Activated CD8-positive, alpha-beta memory T cell treated with anti-CD3 and anti-CD28 coated beads for 48 hours (primary cell): ENCODE measurements at regions not wholly inside any gene's neighbourhood (a gene's known extent, or its start where the extent isn't known, plus 50 kb on each side); places are given as distances from the start of the nearest gene placed in this dataset.

Source experiments
- DNase-seq, 3 experiments: peaks; one replicate each; pipeline ENCODE4 v3.0.0-alpha.2; 2020; ENCODE audit warnings: low read depth in 2 of 3, low spot score in 2 of 3

- no peak for DNase-seq
Measured at GRCh38 chr2:35000453-35000852, 1355.1 kb upstream of the CRIM1 start.

- DNase-seq = no peak
Measured at GRCh38 chr2:34998741-34999140, 1356.8 kb upstream of the CRIM1 start.

- DNase-seq = no peak
Measured at GRCh38 chr2:34997779-34998178, 1357.8 kb upstream of the CRIM1 start.

- DNase-seq = no peak
Measured at GRCh38 chr2:34995196-34995595, 1360.4 kb upstream of the CRIM1 start.

GRCh38 chr2:34991508-34992274 is 1363.9 kb upstream of the CRIM1 start:
- no peak for DNase-seq

- no peak for DNase-seq
Measured at GRCh38 chr2:34985474-34985873, 1370.1 kb upstream of the CRIM1 start.

- no peak for DNase-seq
Measured at GRCh38 chr2:34980689-34981088, 1374.9 kb upstream of the CRIM1 start.

- DNase-seq = no peak
Measured at GRCh38 chr2:34979148-34979547, 1376.4 kb upstream of the CRIM1 start.

GRCh38 chr2:34961822-34962221 is 1362.7 kb upstream of the FAM98A start:
- no peak for DNase-seq

GRCh38 chr2:34954758-34955157 is 1355.7 kb upstream of the FAM98A start:
- DNase-seq = no peak

- DNase-seq = no peak
Measured at GRCh38 chr2:34950797-34951196, 1351.7 kb upstream of the FAM98A start.

- DNase-seq = no peak
Measured at GRCh38 chr2:34949316-34949715, 1350.2 kb upstream of the FAM98A start.

- no peak for DNase-seq
Measured at GRCh38 chr2:34936089-34936488, 1337.0 kb upstream of the FAM98A start.

- no peak for DNase-seq
Measured at GRCh38 chr2:34912084-34912483, 1313.0 kb upstream of the FAM98A start.

- DNase-seq = no peak
Measured at GRCh38 chr2:34909992-34910705, 1311.0 kb upstream of the FAM98A start.

- DNase-seq = no peak
Measured at GRCh38 chr2:34907812-34908211, 1308.7 kb upstream of the FAM98A start.

GRCh38 chr2:34901739-34902138 is 1302.6 kb upstream of the FAM98A start:
- DNase-seq = no peak

GRCh38 chr2:34899079-34899478 is 1300.0 kb upstream of the FAM98A start:
- DNase-seq = no peak

GRCh38 chr2:34892766-34893165 is 1293.7 kb upstream of the FAM98A start:
- no peak for DNase-seq

GRCh38 chr2:34892256-34892655 is 1293.2 kb upstream of the FAM98A start:
- DNase-seq = no peak

- DNase-seq = no peak
Measured at GRCh38 chr2:34875091-34875745, 1276.1 kb upstream of the FAM98A start.

GRCh38 chr2:34853646-34854045 is 1254.5 kb upstream of the FAM98A start:
- no peak for DNase-seq
